ENCODE measurements at regions not wholly inside any gene's neighbourhood (a gene's known extent, or its start where the extent isn't known, plus 50 kb on each side); places are given as distances from the start of the nearest gene placed in this dataset.
"Not testable (repeated sequence)": the region's sequence is repeated elsewhere in the genome, so short reads cannot be mapped to it uniquely, and the experiment has no call there.

GRCh38 chr14:39722547-39723273, 290.5 kb upstream of the FBXO33 start:
- no peak for DNase-seq

GRCh38 chr14:39716987-39717570, 284.8 kb upstream of the FBXO33 start:
- DNase-seq: no peak

- DNase-seq: no peak
These were observed 280.2 kb upstream of the FBXO33 start for GRCh38 chr14:39712293-39712999.

GRCh38 chr14:39704594-39704993, 272.4 kb upstream of the FBXO33 start:
- no peak for DNase-seq

GRCh38 chr14:39694341-39694740, 262.1 kb upstream of the FBXO33 start:
- DNase-seq: no peak

GRCh38 chr14:39683691-39684260, 251.5 kb upstream of the FBXO33 start:
- DNase-seq: no peak

GRCh38 chr14:39682582-39682981, 250.3 kb upstream of the FBXO33 start:
- no peak for DNase-seq

- no peak for DNase-seq
These were observed 249.7 kb upstream of the FBXO33 start for GRCh38 chr14:39681782-39682399.

- no peak for DNase-seq
These were observed 248.5 kb upstream of the FBXO33 start for GRCh38 chr14:39680777-39681176.

- DNase-seq: no peak
These were observed 241.5 kb upstream of the FBXO33 start for GRCh38 chr14:39673734-39674133.

- no peak for DNase-seq
These were observed 241.1 kb upstream of the FBXO33 start for GRCh38 chr14:39673270-39673711.

GRCh38 chr14:39668449-39668848, 236.2 kb upstream of the FBXO33 start:
- no peak for DNase-seq

GRCh38 chr14:39666386-39666785, 234.2 kb upstream of the FBXO33 start:
- DNase-seq: no peak

GRCh38 chr14:39665075-39665475, 232.8 kb upstream of the FBXO33 start:
- no peak for DNase-seq

- no peak for DNase-seq
These were observed 232.4 kb upstream of the FBXO33 start for GRCh38 chr14:39664646-39665045.

- no peak for DNase-seq
These were observed 209.0 kb upstream of the FBXO33 start for GRCh38 chr14:39641224-39641623.

GRCh38 chr14:39639009-39639408, 206.8 kb upstream of the FBXO33 start:
- DNase-seq: not testable (repeated sequence)

GRCh38 chr14:39628087-39628486, 195.9 kb upstream of the FBXO33 start:
- DNase-seq: no peak

- DNase-seq: no peak
These were observed 194.7 kb upstream of the FBXO33 start for GRCh38 chr14:39626589-39627576.

GRCh38 chr14:39621678-39622077, 189.4 kb upstream of the FBXO33 start:
- DNase-seq: no peak

- no peak for DNase-seq
These were observed 189.0 kb upstream of the FBXO33 start for GRCh38 chr14:39621223-39621622.

GRCh38 chr14:39617537-39617936, 185.3 kb upstream of the FBXO33 start:
- no peak for DNase-seq

Data from SHP77 treated with DMSO at 0.1 percent for 48 hours (cell line).